Erythroblast (primary cell): ENCODE measurements at regions not wholly inside any gene's neighbourhood (a gene's known extent, or its start where the extent isn't known, plus 50 kb on each side); places are given as distances from the start of the nearest gene placed in this dataset.

ENCODE experiments used
- GATA1 ChIP-seq: IDR thresholded peaks from 2 replicates; pipeline ENCODE4 v1.6.1; 2011; ENCODE audit warnings: low read depth, mild to moderate bottlenecking, control low read depth, low read length, moderate library complexity
- POLR2A ChIP-seq: IDR thresholded peaks from 2 replicates; pipeline ENCODE4 v1.6.1; 2011; ENCODE audit warnings: mild to moderate bottlenecking, low read length

DNA sequence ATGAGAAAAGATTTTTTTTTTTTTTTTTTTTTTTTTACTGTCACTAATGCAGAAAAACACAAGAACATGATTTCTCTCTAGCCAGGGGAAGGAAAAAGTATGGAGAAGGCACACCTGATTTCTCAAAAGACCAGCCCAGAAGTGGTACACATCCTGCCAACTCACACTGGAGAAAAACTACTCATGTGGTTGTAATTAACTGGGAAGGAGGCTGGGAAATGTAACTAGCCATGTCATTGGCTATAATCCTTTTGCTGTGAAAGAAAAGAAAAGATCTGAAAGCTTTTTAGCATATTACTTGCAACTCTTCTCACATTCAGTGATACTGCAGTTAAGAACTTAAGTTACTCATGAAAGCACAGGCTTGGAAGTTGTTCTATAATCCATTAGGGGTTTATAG, 195.9 kb upstream of the PMFBP1 start:
- TF ChIP-seq POLR2A, result no peak
- no peak for TF ChIP-seq GATA1
